NOMO-1 (cell line): ENCODE measurements at regions not wholly inside any gene's neighbourhood (a gene's known extent, or its start where the extent isn't known, plus 50 kb on each side); places are given as distances from the start of the nearest gene placed in this dataset.

Experiments
- DNase-seq, 2 experiments: peaks; one replicate each; lab custom pipeline; 2025; ENCODE audit not compliant: unreplicated experiment in 2 of 2; lab: John Stamatoyannopoulos, UW

DNA sequence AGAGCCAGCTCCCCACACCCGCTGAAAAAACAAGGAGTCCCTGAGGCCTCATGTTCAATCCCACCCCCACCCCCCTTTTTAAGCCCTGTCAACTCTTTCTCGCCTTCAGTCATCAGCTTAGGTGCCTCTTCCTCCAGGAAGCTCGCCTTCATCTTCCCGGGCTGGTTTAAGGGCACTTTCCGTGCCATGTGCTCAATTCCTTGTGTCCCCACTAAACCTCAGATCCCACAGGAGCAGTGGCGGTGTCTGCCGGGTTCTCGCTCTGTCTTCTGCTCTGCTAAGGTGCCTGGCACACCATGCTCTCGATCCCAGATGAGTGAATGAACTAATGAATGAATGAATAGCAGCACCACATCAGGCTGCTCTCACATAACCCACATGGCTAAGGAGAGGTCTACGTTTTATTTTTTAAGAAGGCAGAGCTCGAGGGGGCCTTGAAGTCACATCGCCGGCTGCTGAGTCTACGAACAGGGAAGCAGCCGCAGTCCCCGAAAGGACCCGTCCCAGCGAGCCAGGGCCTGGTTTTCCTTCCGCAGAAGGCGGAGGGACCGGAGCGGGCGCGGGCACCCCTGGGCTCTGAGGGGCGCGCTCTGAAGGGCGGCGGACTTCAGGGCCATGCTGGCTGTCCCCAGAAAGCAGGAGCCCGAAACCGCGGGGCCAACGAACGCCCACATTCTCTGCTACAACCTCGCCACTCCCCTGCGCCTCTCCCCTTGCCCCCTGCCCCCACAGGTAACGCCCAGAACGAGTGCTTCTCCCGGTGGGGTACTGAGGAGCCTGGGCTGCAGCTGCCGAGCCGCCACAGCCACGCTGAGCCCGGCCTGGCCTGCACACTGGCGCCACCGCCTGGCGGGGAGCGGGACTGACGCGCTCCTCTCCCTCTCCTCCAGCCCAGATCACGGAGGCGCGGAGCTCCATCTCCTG is 73.4 kb upstream of the KCNMA1 start:
- DNase-seq: peak; percentile 54 to 80

DNA sequence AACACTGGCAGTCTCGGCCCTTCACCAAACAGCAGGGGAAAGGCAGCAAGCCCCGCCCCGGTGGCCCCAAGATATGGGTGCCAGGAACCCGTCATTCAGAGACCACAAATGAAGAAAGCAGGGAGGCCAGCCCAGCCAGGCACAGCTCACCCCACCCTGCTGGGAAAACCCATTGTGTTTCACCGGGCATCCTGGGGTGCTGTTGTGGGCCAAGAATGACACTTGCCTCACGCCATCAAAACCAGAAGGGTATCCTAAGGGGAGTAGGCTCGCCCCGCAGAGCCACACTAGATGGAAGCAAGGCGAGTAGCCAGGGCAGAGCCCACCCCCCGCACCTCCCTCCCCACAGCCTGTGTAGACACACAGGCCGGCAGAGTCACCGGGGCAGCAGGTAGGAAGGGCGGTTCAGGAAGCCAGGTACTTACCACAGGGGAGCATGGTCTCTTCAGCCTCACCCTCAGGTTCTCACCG is 72.5 kb upstream of the KCNMA1 start:
- DNase-seq: no peak

DNA sequence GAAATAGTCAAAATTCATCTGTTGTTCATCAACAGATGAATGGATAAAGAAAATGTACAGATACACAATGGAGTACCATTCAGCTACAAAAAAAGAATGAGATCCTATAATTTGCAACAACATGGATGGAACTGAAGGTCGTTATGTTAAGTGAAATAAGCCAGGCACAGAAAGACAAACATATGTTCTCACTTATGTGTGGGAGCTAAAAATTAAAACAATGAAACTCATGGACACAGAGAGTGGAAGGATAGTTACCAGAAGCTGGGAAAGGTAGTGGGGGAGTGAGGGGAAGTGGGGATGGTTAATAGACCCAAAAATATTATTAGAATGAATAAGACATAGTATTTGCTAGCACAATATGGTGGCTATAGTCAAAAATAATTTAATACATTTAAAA is 70.0 kb upstream of the KCNMA1 start:
- no peak for DNase-seq

DNA sequence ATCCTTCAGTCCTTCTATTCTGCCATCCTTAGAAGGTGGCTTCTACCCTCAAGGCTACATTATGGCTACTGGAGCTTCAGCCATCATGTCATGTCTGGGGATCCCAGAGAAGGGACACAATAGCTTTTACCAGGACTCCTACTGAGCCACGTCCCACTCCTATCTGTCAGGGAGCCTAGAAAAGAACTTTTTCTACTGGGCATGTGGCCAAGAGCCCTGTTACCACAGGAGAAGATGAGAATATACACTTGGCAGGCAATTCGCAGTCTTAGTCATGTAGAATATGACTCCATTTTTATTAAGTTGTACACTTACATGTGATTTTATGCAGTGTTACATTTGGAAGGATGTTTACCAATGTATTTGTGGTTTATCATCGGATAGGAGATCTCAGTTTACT is 64.6 kb upstream of the KCNMA1 start:
- no peak for DNase-seq

DNA sequence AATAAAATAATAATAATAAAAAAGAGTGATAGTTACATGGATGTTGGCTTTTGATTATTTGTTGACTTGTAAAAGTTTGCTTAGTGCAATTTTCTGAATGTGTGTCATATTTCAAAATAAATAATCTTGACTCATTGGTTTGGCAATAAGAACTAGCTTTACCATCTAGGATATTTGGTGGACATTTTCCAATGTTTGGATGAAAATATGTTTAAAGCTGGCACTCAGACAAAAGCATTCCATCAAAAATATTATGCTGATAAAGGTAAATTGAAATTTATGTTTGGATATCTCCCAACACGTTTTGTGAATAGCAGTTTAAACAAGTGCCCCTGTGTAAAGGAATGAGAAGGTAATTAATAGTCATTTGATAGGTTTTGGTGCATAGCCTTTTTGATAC is 62.5 kb upstream of the KCNMA1 start:
- DNase-seq: no peak

DNA sequence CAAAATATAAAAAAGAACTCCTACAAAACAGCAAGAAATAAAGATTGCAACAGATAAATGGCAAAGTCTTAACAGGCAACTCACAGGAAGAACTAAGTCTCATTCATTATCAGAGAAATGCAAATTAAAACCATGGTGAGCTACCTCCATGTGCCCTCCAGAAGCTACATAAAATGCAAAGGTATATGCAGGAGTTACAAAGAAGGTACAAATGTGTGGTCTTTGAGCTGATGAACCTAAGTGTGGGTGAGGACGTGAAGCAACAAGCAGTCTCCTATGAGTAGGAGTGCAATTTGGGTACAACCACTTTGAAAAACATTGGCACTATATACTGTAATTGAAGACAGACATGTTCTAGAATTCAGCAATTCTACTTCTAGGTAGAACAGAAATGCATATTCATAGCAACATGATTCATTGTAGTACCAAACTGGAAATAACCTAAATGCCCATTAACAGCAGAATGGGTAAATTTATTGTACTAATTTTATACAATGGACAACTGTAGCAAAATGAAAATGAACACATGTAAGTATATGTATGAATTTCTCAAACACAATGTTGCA is 61.6 kb upstream of the KCNMA1 start:
- no peak for DNase-seq

DNA sequence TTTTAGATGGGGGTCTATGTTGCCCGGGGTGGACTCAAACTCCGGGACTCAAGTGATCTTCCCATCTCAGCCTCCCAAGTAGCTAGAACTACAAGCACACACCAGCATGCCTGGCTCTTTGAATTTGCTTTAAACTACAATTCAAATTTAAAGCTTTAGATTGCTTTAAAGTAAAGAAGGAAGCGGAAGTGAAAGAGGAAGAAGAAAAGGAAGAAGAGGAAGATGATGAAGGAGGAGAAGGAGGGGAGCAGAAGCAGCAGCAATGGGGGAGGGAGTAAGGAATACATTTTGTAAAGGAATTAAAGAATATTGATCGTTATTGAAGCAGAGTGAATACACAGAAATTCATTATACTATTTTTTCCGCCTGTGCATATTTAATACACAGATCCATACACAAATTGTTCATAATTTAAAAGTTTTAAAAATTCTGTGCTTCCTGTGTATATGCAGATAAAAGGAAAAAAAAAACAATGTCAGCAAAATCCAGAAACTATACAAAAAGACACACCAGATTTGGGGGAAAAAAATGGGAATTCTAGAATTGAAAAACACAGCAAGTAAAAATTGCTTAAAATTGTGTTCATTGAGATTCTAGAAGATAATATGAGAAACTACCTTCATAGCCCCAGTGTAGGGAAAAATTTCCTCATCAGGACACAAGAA is 60.8 kb upstream of the KCNMA1 start:
- DNase-seq: peak; percentile 41 to 74

DNA sequence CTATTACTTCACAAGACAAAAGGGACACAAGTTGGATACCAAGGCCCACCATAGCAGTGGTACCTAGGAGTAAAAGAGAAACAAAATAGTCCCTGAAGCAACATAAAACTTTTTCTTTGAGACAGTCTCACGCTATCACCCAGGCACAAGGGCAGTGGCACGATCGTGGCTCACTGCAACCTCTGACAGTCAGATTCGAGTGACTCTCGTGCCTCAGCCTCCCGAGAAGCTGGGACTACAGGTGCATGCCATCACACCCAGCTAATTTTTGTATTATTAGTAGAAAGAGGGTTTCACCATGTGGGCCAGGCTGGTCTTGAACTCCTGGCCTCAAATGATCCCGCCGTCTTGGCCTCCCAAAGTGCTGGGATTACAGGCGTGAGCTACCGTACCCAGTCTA is 59.0 kb upstream of the KCNMA1 start:
- DNase-seq: no peak

DNA sequence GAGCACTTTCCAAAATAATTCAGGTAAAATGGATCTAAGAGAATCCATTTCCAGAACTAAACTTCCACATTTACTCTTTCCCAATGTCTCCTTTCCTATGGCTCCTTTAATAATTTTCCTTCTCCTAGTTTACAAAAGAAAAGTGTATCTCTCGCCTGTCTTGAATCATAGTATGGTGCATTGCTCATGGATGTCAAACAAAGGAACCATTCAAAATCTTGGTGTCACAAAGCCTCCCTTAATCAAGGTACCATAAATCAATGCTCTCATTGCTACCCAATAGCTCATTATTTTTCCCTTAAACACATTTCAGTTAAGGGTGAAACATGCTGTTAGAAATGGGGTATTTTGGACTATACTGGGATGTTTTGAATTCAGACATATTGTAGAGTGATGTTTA is 57.6 kb upstream of the KCNMA1 start:
- no peak for DNase-seq

DNA sequence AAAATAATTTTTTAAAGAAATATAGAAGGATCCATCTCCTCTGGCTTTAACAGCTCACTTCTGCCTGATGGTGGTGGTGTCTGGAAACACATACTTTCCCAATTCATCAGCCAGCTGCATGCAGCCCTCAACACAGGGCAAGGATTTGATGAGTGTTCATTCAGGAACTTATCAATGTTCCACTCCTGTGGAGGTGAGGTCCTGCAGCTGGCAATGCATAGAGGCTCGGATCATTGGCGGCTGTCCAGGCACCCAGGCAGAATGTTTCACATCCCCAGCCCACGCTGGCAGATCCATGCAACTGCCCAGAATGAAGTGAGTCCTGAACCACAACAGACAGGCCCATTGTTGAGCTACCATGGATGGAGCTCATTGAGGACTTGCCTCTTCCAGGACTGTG is 55.2 kb upstream of the KCNMA1 start:
- no peak for DNase-seq

DNA sequence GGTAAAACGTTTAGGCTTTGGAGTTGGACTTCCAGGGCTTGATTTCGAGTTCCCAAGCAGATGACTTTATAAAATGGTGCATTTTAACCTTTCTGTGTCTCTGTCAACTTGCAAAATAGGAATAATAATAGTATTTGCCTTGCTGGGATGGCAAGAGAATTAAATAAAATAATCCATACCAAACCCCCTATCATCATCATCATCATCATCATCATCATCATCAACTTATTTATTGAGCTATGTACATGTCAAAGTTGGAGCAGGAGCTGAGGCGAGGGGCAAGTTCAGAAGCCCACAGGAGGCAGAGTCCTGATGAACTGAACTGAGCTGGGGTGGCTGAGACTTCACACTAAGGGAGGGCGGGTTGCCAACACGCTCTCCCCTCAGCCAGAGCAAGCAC is 51.7 kb upstream of the KCNMA1 start:
- no peak for DNase-seq

DNA sequence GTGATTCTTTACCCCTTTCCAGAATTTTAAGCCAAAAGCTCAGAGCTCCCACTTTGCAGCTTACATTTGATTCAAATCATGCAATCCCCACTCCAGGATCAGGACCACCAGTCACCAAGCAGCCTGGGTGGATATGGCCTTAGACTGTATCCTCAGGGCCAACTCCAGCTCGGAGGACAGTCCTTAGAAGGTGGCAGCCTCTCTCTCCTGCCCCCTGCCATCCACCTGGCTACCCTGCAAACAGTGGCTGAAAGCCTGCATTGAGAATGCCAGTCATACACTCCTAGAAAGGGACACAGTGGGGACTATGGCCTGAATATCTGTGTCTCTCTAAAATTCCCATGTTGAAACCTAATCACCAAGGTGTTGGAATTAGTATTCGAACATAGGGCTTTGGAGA is 50.0 kb upstream of the KCNMA1 start:
- DNase-seq: no peak
